NCI-H1092 (cell line): ENCODE measurements at regions not wholly inside any gene's neighbourhood (a gene's known extent, or its start where the extent isn't known, plus 50 kb on each side); places are given as distances from the start of the nearest gene placed in this dataset.

Source experiments
- DNase-seq: peaks from one replicate; lab custom pipeline; 2025; lab: John Stamatoyannopoulos, UW

- no peak for DNase-seq
Observed at GRCh38 chr13:87344176-87344575, 327.0 kb upstream of the SLITRK5 start.

DNA sequence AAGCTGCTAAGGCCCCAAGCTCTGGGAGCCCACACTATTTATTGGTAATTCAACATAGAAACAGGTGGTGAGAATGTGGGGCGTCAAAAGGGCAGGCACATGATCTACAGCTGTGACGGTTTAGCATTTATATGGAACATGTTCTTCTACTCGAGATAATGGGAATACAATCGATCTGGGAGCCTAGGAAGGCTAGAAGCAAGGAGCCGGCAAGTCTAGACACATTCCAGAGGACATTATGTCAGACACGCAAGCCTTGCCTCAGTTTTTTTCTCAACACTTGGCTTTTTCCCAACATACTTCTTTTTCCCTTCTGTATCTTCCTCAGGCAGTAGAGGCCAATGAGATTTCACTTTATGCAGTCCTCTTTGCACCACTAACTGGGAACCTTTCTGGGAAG lies 315.7 kb upstream of the SLITRK5 start:
- no peak for DNase-seq

GRCh38 chr13:87356314-87356713 lies 314.9 kb upstream of the SLITRK5 start:
- no peak for DNase-seq

- no peak for DNase-seq
Observed at GRCh38 chr13:87358319-87358718, 312.9 kb upstream of the SLITRK5 start.

- DNase-seq: no peak
Observed at GRCh38 chr13:87361216-87361615, 310.0 kb upstream of the SLITRK5 start.

- no peak for DNase-seq
Observed at GRCh38 chr13:87368639-87369038, 302.5 kb upstream of the SLITRK5 start.

GRCh38 chr13:87376081-87376480 lies 295.1 kb upstream of the SLITRK5 start:
- DNase-seq: no peak

DNA sequence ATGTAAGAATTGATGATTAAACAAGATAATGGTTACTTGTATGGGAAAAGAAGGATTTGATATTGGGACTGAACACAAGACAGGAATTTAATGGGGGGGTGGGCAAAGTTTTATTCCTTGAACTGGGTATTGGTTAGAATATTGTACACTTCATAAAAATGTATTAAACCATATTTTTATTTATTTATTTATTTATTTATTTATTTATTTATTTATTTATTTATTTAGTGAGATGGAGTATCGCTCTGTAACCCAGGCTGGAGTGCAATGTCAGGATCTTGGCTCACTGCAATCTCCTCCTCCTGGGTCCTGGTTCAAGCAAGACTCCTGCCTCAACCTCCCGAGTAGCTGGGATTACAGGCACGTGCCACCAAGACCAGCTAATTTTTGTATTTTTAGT lies 287.1 kb upstream of the SLITRK5 start:
- no peak for DNase-seq

- no peak for DNase-seq
Observed at GRCh38 chr13:87393358-87393757, 277.8 kb upstream of the SLITRK5 start.

GRCh38 chr13:87398047-87398446 lies 273.1 kb upstream of the SLITRK5 start:
- DNase-seq: no peak

GRCh38 chr13:87403748-87404432 lies 267.3 kb upstream of the SLITRK5 start:
- no peak for DNase-seq

GRCh38 chr13:87426742-87427141 lies 244.4 kb upstream of the SLITRK5 start:
- DNase-seq: no peak

DNA sequence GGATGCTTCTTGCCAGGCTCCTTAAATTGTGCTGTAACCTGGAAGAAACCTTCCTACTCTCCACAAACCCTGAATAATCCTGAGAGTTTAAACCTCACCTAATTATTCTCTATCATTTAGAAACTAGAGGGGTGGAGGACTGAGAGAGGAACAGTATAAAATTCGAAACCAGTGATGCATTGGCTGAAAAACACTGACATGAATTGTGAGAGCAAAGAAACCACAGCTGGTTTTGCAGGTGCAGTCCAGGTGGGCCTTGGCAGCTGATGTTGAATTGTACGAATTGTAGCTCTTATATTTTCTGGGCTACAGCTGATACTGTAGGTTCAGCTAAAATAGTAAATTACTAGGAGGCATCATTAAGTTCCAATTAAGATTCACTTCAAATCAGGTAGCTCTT lies 227.0 kb upstream of the SLITRK5 start:
- DNase-seq: no peak

DNA sequence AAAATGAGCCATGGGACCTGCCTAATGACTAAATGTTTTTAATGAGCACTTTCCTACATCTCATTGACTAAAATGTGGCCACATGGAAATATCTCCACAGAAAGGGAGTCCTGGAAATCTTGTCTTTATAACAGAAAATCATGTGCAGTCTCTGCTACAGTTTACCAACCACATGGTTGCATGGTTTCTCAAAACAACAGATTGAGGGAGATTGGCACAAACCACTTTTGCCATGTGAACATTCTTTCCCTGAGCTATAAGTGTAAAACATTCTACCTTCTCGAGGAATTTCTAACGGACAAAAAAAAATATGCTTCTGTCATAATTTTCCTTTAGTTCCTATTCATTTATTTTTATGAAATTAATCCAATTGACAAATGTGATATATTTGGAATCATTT lies 218.9 kb upstream of the SLITRK5 start:
- DNase-seq: no peak

GRCh38 chr13:87453244-87453643 lies 217.9 kb upstream of the SLITRK5 start:
- DNase-seq: no peak

- DNase-seq: no peak
Observed at GRCh38 chr13:87459419-87459818, 211.8 kb upstream of the SLITRK5 start.

DNA sequence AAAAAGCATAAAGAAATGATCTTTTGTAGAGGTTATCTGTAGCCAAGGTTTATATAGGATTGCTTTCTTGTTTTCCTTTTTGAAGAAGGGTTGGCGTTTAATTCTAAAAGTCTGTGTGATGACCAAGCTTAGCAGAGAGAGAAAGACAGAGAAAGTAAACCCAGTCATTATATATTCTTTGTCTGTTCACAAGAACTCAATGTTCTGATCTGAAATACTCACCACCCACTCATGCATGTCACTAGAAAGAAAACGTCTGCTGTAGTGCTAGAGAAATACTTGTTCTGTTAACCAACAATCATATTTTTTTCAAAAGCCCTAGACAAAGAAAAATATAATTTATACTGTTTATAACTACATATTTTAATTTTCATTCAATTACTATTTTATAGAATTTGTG lies 173.7 kb upstream of the SLITRK5 start:
- DNase-seq: no peak

GRCh38 chr13:87498681-87499080 lies 172.5 kb upstream of the SLITRK5 start:
- DNase-seq: no peak

- no peak for DNase-seq
Observed at GRCh38 chr13:87524775-87525174, 146.4 kb upstream of the SLITRK5 start.

DNA sequence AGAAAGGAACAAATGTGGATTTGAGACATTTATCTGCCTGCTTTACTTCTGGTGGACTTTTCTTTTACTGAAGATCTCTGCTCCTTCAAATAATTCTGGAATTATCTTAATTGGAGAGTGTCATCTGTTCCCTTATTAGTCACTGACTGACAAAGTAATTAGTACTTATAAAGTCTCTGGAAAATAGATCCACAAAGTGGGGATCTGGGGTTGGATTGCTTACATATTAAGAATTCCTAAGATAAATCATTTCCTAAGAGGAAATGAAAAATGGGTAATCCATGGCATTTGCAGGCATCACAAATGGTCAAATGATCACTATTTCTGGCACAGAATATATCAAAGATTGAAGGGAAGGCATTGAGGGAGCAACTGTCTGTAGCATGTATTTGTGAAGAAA lies 137.4 kb upstream of the SLITRK5 start:
- DNase-seq: no peak

- no peak for DNase-seq
Observed at GRCh38 chr13:87535911-87536310, 135.3 kb upstream of the SLITRK5 start.

DNA sequence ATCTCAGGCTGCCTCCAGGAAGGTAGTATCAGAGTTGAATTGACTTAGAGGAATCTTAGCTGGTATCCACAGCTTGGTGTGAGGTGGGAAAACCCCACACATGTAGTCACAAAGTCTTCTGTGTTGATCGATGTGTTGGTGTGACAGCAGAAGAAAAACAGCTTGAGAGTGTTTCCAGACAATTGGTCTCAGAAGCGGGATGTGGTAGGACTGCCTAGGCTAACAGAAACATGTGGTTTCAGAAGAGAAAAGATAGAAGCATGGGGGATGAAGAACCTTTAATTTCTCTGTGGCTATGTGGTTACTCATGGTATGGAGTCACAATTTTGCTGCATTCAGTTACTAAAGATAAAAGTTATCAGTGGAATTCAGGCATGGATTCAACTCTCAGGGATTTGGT lies 134.7 kb upstream of the SLITRK5 start:
- no peak for DNase-seq

GRCh38 chr13:87536899-87537298 lies 134.3 kb upstream of the SLITRK5 start:
- no peak for DNase-seq

GRCh38 chr13:87537951-87538350 lies 133.2 kb upstream of the SLITRK5 start:
- DNase-seq: no peak
